IgD-negative memory B cell (primary cell): ENCODE measurements at regions not wholly inside any gene's neighbourhood (a gene's known extent, or its start where the extent isn't known, plus 50 kb on each side); places are given as distances from the start of the nearest gene placed in this dataset.

Experiments
- H3K27ac Mint-ChIP-seq, 3 donors: one replicate each; pipeline ENCODE4 v1.8.0; 2020 to 2022; ENCODE audit warnings: mild to moderate bottlenecking in 3 of 3, mixed read lengths in 3 of 3, moderate library complexity in 1 of 3
- H3K27me3 Mint-ChIP-seq: one replicate; pipeline ENCODE4 v1.8.0; 2021; ENCODE audit warnings: mixed read lengths
- H3K36me3 Mint-ChIP-seq: one replicate; pipeline ENCODE4 v1.8.0; 2020; ENCODE audit warnings: mild to moderate bottlenecking, mixed read lengths
- H3K4me1 Mint-ChIP-seq, 3 donors: one replicate each; pipeline ENCODE4 v1.8.0; 2020 to 2022; ENCODE audit warnings: mixed read lengths in 3 of 3, mild to moderate bottlenecking in 1 of 3
- H3K4me3 Mint-ChIP-seq, 4 donors: one replicate each; pipeline ENCODE4 v1.8.0; 2020 to 2022; ENCODE audit warnings: mild to moderate bottlenecking in 4 of 4, mixed read lengths in 4 of 4, moderate library complexity in 3 of 4
- H3K9me3 Mint-ChIP-seq, 3 donors: one replicate each; pipeline ENCODE4 v1.8.0; 2020 to 2021; ENCODE audit warnings: mixed read lengths in 3 of 3, mild to moderate bottlenecking in 1 of 3

- no peaks in the 10 kb centered on the region for H3K27me3 Mint-ChIP-seq
- H3K4me3 Mint-ChIP-seq, result peak overlapping the region in 1 of 4 donors; percentile 5
- H3K27ac Mint-ChIP-seq, result no peak overlapping the region
- H3K9me3 Mint-ChIP-seq, result peaks cover 0 to 4% (median 0%) of the 10 kb centered on the region in 3 donors
- no peaks in the 10 kb centered on the region for H3K36me3 Mint-ChIP-seq
- H3K4me1 Mint-ChIP-seq, result no peaks in the 10 kb centered on the region
These were observed 76.0 kb upstream of the CTSO start for GRCh38 chr4:156029691-156030090.

GRCh38 chr4:156021298-156021697, 67.6 kb upstream of the CTSO start:
- Mint-ChIP-seq H3K36me3 (no peaks in the 10 kb centered on the region), H3K27ac (no peak overlapping the region), H3K4me3 (no peak overlapping the region), H3K4me1 (no peaks in the 10 kb centered on the region), H3K27me3 (no peaks in the 10 kb centered on the region), H3K9me3 (no peaks in the 10 kb centered on the region)

GRCh38 chr4:156019246-156019645, 65.6 kb upstream of the CTSO start:
- Mint-ChIP-seq H3K4me3 (no peak overlapping the region), H3K36me3 (no peaks in the 10 kb centered on the region), H3K9me3 (peaks cover 0 to 2% (median 0%) of the 10 kb centered on the region in 3 donors), H3K27me3 (no peaks in the 10 kb centered on the region), H3K27ac (no peak overlapping the region), H3K4me1 (no peaks in the 10 kb centered on the region)

- no peaks in the 10 kb centered on the region for H3K27me3 Mint-ChIP-seq
- no peak overlapping the region for H3K27ac Mint-ChIP-seq
- H3K4me1 Mint-ChIP-seq, result no peaks in the 10 kb centered on the region
- no peak overlapping the region for H3K4me3 Mint-ChIP-seq
- peaks cover 0 to 4% (median 0%) of the 10 kb centered on the region in 3 donors for H3K9me3 Mint-ChIP-seq
- no peaks in the 10 kb centered on the region for H3K36me3 Mint-ChIP-seq
These were observed 64.7 kb upstream of the CTSO start for GRCh38 chr4:156018383-156018782.

- no peaks in the 10 kb centered on the region for H3K27me3 Mint-ChIP-seq
- peaks cover 0 to 7% (median 1%) of the 10 kb centered on the region in 3 donors for H3K9me3 Mint-ChIP-seq
- H3K4me1 Mint-ChIP-seq, result no peaks in the 10 kb centered on the region
- H3K27ac Mint-ChIP-seq, result no peak overlapping the region
- no peaks in the 10 kb centered on the region for H3K36me3 Mint-ChIP-seq
- no peak overlapping the region for H3K4me3 Mint-ChIP-seq
These were observed 62.1 kb upstream of the CTSO start for GRCh38 chr4:156015781-156016180.

GRCh38 chr4:156006192-156006591, 52.5 kb upstream of the CTSO start:
- no peaks in the 10 kb centered on the region for H3K36me3 Mint-ChIP-seq
- H3K4me1 Mint-ChIP-seq, result no peaks in the 10 kb centered on the region
- no peak overlapping the region for H3K4me3 Mint-ChIP-seq
- peaks cover 0 to 5% (median 4%) of the 10 kb centered on the region in 3 donors for H3K9me3 Mint-ChIP-seq
- no peaks in the 10 kb centered on the region for H3K27me3 Mint-ChIP-seq
- H3K27ac Mint-ChIP-seq, result no peak overlapping the region
